ENCODE measurements at regions not wholly inside any gene's neighbourhood (a gene's known extent, or its start where the extent isn't known, plus 50 kb on each side); places are given as distances from the start of the nearest gene placed in this dataset.

DNA sequence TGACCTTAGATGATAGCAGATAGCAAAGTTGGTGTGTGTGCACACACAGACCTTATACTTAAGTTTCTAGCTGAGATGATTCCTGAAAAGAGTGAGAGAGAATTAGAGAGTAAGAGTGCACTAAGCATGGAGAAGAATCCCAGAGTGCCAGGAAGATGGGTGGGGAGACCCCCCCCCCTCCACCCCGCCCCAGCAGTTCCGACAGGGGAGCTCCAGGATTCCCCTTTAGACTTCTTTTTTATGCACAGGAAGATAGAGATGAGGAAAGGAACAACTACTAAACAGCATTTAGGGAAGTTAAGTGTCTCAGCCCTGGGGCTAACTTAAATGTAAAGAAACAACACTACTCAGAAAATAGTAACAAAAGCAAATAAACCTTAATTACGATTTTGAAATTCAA lies 878.0 kb upstream of the GOT2 start:
- no peak overlapping the region for H3K27ac ChIP-seq (ENCODE audit: low read length)

DNA sequence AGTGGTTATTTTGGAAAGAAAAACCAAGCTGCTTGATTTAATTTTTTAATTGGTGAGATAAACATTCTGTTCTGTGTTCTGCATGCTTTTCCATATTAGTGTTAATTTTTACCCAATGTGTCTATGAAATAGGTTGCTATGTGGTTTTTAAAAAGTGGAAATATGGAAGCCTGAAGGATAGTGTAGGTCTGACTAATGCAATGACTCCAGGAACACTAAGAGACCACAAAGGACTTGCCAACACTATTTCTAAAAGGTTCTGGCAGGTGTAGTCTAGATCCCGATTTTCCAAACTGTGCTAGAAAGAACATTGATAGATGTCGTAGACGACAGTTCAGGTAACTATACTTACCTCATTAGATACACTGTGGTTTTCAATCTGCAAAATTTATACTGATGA lies 877.4 kb upstream of the GOT2 start:
- no peak for TF ChIP-seq EZH2 (optimal IDR thresholded peaks at IDR 0.05; ENCODE audit: low read depth, low read length)
- no peak for TF ChIP-seq EZH2phosphoT487 (IDR thresholded peaks at IDR 0.05; ENCODE audit: low read length)
- TF ChIP-seq, protein P1, sequence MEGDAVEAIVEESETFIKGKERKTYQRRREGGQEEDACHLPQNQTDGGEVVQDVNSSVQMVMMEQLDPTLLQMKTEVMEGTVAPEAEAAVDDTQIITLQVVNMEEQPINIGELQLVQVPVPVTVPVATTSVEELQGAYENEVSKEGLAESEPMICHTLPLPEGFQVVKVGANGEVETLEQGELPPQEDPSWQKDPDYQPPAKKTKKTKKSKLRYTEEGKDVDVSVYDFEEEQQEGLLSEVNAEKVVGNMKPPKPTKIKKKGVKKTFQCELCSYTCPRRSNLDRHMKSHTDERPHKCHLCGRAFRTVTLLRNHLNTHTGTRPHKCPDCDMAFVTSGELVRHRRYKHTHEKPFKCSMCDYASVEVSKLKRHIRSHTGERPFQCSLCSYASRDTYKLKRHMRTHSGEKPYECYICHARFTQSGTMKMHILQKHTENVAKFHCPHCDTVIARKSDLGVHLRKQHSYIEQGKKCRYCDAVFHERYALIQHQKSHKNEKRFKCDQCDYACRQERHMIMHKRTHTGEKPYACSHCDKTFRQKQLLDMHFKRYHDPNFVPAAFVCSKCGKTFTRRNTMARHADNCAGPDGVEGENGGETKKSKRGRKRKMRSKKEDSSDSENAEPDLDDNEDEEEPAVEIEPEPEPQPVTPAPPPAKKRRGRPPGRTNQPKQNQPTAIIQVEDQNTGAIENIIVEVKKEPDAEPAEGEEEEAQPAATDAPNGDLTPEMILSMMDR (IDR thresholded peaks at IDR 0.05; ENCODE audit: low read length), result no peak
- Histone ChIP-seq H3K9me2 (replicated peaks; ENCODE audit: insufficient read depth, low read length) (no peaks in the 10 kb centered on the region), H3K27ac (ENCODE audit: low read length) (no peak overlapping the region), H4K20me1 (ENCODE audit: insufficient read depth, low read length) (no peaks in the 10 kb centered on the region), H3K4me2 (ENCODE audit: low read depth, low read length) (no peak overlapping the region), H3K9me3 (replicated peaks; ENCODE audit: insufficient read depth, low read length) (no peaks in the 10 kb centered on the region), H3K36me3 (replicated peaks; ENCODE audit: insufficient read depth, low read length) (no peaks in the 10 kb centered on the region), H3K79me2 (ENCODE audit: low read length) (no peaks in the 10 kb centered on the region), H3K4me3 (ENCODE audit: low read length) (no peak overlapping the region), H3K9ac (ENCODE audit: low read length) (no peak overlapping the region), H3F3A (ENCODE audit: insufficient read depth, low read length) (no peaks in the 10 kb centered on the region), H2AFZ (ENCODE audit: low read length) (no peak overlapping the region), H3K27me3 (replicated peaks; ENCODE audit: insufficient read depth, low read length) (no peaks in the 10 kb centered on the region), H3K4me1 (ENCODE audit: low read length) (no peaks in the 10 kb centered on the region)
- DNase-seq, result no peak

More for the DNA sequence above, 878.0 kb upstream of the GOT2 start:
- Histone ChIP-seq H3K9me2 (replicated peaks; ENCODE audit: insufficient read depth, low read length) (no peaks in the 10 kb centered on the region), H3K4me3 (ENCODE audit: low read length) (no peak overlapping the region), H3K9me3 (replicated peaks; ENCODE audit: insufficient read depth, low read length) (no peaks in the 10 kb centered on the region), H3K9ac (ENCODE audit: low read length) (no peak overlapping the region), H3K27me3 (replicated peaks; ENCODE audit: insufficient read depth, low read length) (no peaks in the 10 kb centered on the region), H3K4me1 (ENCODE audit: low read length) (no peaks in the 10 kb centered on the region), H3K36me3 (replicated peaks; ENCODE audit: insufficient read depth, low read length) (no peaks in the 10 kb centered on the region), H4K20me1 (ENCODE audit: insufficient read depth, low read length) (no peaks in the 10 kb centered on the region), H2AFZ (ENCODE audit: low read length) (no peak overlapping the region), H3K79me2 (ENCODE audit: low read length) (no peaks in the 10 kb centered on the region), H3K4me2 (ENCODE audit: low read depth, low read length) (no peak overlapping the region), H3F3A (ENCODE audit: insufficient read depth, low read length) (no peaks in the 10 kb centered on the region)
- no peak for DNase-seq
- TF ChIP-seq EZH2phosphoT487 (IDR thresholded peaks at IDR 0.05; ENCODE audit: low read length), result no peak
- TF ChIP-seq EZH2 (optimal IDR thresholded peaks at IDR 0.05; ENCODE audit: low read depth, low read length), result no peak
- TF ChIP-seq, protein P1 (IDR thresholded peaks at IDR 0.05; ENCODE audit: low read length), result no peak

DNA sequence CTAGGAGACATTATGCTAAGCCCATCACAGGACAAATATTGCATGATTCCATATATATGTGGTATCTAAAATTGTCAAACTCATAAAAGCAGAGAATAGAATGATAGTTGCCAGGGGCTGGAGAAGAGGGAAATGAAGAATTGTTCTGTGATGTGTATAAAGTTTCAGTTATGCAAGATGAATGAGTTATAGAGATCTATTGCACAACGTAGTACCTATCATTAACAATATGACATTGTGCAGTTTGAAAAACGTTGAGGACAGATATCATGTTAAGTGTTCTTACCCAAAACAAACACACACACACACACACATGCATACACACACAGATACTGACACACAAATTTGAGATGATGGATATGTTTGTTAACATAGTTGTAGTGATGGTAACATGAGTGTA lies 871.6 kb upstream of the GOT2 start:
- TF ChIP-seq EZH2phosphoT487 (IDR thresholded peaks at IDR 0.05; ENCODE audit: low read length) (no peak), EZH2 (optimal IDR thresholded peaks at IDR 0.05; ENCODE audit: low read depth, low read length) (no peak)
- TF ChIP-seq, protein P1 (IDR thresholded peaks at IDR 0.05; ENCODE audit: low read length), result no peak
- no peaks in the 10 kb centered on the region for H4K20me1 ChIP-seq (ENCODE audit: insufficient read depth, low read length)
- no peak for DNase-seq
- no peaks in the 10 kb centered on the region for H3K4me1 ChIP-seq (ENCODE audit: low read length)
- no peaks in the 10 kb centered on the region for H3K27me3 ChIP-seq (replicated peaks; ENCODE audit: insufficient read depth, low read length)
- H3K4me3 ChIP-seq (ENCODE audit: low read length), result no peak overlapping the region
- H3K9me3 ChIP-seq (replicated peaks; ENCODE audit: insufficient read depth, low read length), result no peaks in the 10 kb centered on the region
- H3K9me2 ChIP-seq (replicated peaks; ENCODE audit: insufficient read depth, low read length), result no peaks in the 10 kb centered on the region
- no peak overlapping the region for H3K9ac ChIP-seq (ENCODE audit: low read length)
- H3K27ac ChIP-seq (ENCODE audit: low read length), result no peak overlapping the region
- H3K36me3 ChIP-seq (replicated peaks; ENCODE audit: insufficient read depth, low read length), result no peaks in the 10 kb centered on the region
- H3K79me2 ChIP-seq (ENCODE audit: low read length), result no peaks in the 10 kb centered on the region
- H2AFZ ChIP-seq (ENCODE audit: low read length), result no peak overlapping the region
- no peak overlapping the region for H3K4me2 ChIP-seq (ENCODE audit: low read depth, low read length)
- H3F3A ChIP-seq (ENCODE audit: insufficient read depth, low read length), result no peaks in the 10 kb centered on the region
